Upper lobe of left lung (tissue), 6 donors: ENCODE measurements at regions not wholly inside any gene's neighbourhood (a gene's known extent, or its start where the extent isn't known, plus 50 kb on each side); places are given as distances from the start of the nearest gene placed in this dataset.
"Not testable (repeated sequence)": the region's sequence is repeated elsewhere in the genome, so short reads cannot be mapped to it uniquely, and the experiment has no call there.

Experiments
- ATAC-seq, 2 donors: fragments of 200-7000 bp; cut with Tn5 transposase; one replicate each; pipeline ENCODE4 v1.9.1; 2022; ENCODE audit warnings: mild to moderate bottlenecking in 2 of 2, moderate library complexity in 2 of 2; ENCODE audit not compliant: low FRiP score in 2 of 2
- DNase-seq, 2 donors: peaks; one replicate each; pipeline ENCODE4 v3.0.0-alpha.2; 2019 to 2020
- H3K27ac ChIP-seq, 4 donors: fragments of 200-600 bp; sonication (generic); one replicate each; pipeline ENCODE4 v1.5.1; 2016 to 2019
- H3K27me3 ChIP-seq, 4 donors: fragments of 200-600 bp; sonication (generic); one replicate each; pipeline ENCODE4 v1.5.1; 2017 to 2019
- H3K36me3 ChIP-seq, 4 donors: fragments of 200-600 bp; sonication (generic); one replicate each; pipeline ENCODE4 v1.5.1; 2016 to 2019
- H3K4me1 ChIP-seq, 4 donors: fragments of 200-600 bp; sonication (generic); one replicate each; pipeline ENCODE4 v1.5.1; 2018 to 2019
- H3K4me3 ChIP-seq, 4 donors: fragments of 200-600 bp; sonication (generic); one replicate each; pipeline ENCODE4 v1.5.1; 2017 to 2019; ENCODE audit warnings: mild to moderate bottlenecking in 2 of 4, moderate library complexity in 1 of 4
- H3K9me3 ChIP-seq, 4 donors: fragments of 200-600 bp; sonication (generic); one replicate each; pipeline ENCODE4 v1.5.1; 2018 to 2019
- CTCF ChIP-seq, 6 experiments: fragments of 450-650 bp in 4 of 6; fragments of 200-600 bp in 2 of 6; sonication (generic) in 2 of 6; IDR thresholded peaks; one replicate each; pipeline ENCODE4 v1.5.1; 2016 to 2019; ENCODE audit warnings: antibody characterized with exemption in 6 of 6
- EP300 ChIP-seq, 4 donors: sonication (generic); formaldehyde crosslinking; IDR thresholded peaks; one replicate each; pipeline ENCODE4 v1.5.1; 2017; ENCODE audit warnings: antibody characterized with exemption in 4 of 4, control low read depth in 2 of 4
- POLR2A ChIP-seq, 4 donors: fragments of 450-650 bp; IDR thresholded peaks; one replicate each; pipeline ENCODE4 v1.5.1; 2016 to 2017; ENCODE audit warnings: antibody characterized with exemption in 4 of 4, mild to moderate bottlenecking in 2 of 4
- POLR2AphosphoS5 ChIP-seq, 2 donors: sonication (generic); formaldehyde crosslinking; IDR thresholded peaks; one replicate each; pipeline ENCODE4 v1.5.1; 2017; ENCODE audit warnings: antibody characterized with exemption in 2 of 2
- WGBS, 2 donors: methylation state at CpG; one replicate each; pipeline ENCODE4 v1.1.5; 2017 to 2018; 5-methylcytosine and 5-hydroxymethylcytosine counted together
- donor health status: DM: no; HTN: no; CAD: no; lungs with moderate emphysema.
- donor health status: DM: no; HTN: yes; CAD: no; lungs with severe emphysema.

- H3K9me3 ChIP-seq = no peaks in the 10 kb centered on the region
- WGBS, 2 donors = 85 to 97% methylated on average over 3 of the region's 3 CpGs
- no peaks in the 10 kb centered on the region for H3K36me3 ChIP-seq
- no peaks in the 10 kb centered on the region for H3K27me3 ChIP-seq
- ATAC-seq (no peak), DNase-seq (no peak)
- no peak for TF ChIP-seq CTCF (IDR thresholded peaks at IDR 0.05)
- no peak for TF ChIP-seq POLR2AphosphoS5 (IDR thresholded peaks at IDR 0.05)
- TF ChIP-seq POLR2A (IDR thresholded peaks at IDR 0.05) = no peak
- TF ChIP-seq EP300 (IDR thresholded peaks at IDR 0.05) = no peak
- H3K4me3 ChIP-seq = no peak overlapping the region
- H3K27ac ChIP-seq = no peak overlapping the region
- peaks cover 2 to 8% (median 6%) of the 10 kb centered on the region in 4 donors for H3K4me1 ChIP-seq
These were observed 146.9 kb upstream of the CITED2 start for GRCh38 chr6:139521338-139521737.

DNA sequence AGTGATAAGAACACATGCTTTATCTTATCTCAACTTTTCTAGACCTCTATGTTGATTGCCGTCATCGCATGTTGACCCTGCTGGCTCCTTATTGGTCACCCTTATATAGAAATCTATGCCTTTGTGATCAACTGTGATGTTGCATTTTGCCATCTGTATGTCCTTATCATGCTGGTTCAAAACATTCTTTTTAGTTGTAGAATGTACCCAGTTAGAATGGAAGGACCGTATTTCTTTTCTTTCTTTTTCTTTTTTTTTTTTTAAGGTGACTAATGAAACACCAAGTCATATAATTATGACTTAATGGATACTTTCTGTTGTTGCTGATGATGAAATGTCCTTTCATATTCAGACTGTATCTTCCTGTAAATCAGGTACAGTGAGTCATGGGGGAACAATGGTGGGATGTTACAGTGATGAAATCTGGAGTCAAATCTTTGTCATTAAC lies 145.9 kb upstream of the CITED2 start:
- WGBS, 2 donors = 82 to 93% methylated on average over 3 of the region's 3 CpGs
- ATAC-seq (no peak), DNase-seq (no peak)
- Histone ChIP-seq H3K36me3 (no peaks in the 10 kb centered on the region), H3K9me3 (no peaks in the 10 kb centered on the region), H3K27ac (no peak overlapping the region), H3K27me3 (no peaks in the 10 kb centered on the region), H3K4me3 (no peak overlapping the region), H3K4me1 (peaks cover 2 to 8% (median 6%) of the 10 kb centered on the region in 4 donors)
- TF ChIP-seq CTCF (IDR thresholded peaks at IDR 0.05) (no peak), POLR2AphosphoS5 (IDR thresholded peaks at IDR 0.05) (no peak), EP300 (IDR thresholded peaks at IDR 0.05) (no peak), POLR2A (IDR thresholded peaks at IDR 0.05) (no peak)

- no peaks in the 10 kb centered on the region for H3K36me3 ChIP-seq
- no peaks in the 10 kb centered on the region for H3K9me3 ChIP-seq
- DNase-seq (no peak), ATAC-seq (no peak)
- 74 to 83% methylated on average over 5 of the region's 5 CpGs for WGBS, 2 donors
- peaks cover 2 to 8% (median 6%) of the 10 kb centered on the region in 4 donors for H3K4me1 ChIP-seq
- no peaks in the 10 kb centered on the region for H3K27me3 ChIP-seq
- H3K4me3 ChIP-seq = no peak overlapping the region
- TF ChIP-seq CTCF (IDR thresholded peaks at IDR 0.05) = no peak
- no peak for TF ChIP-seq POLR2AphosphoS5 (IDR thresholded peaks at IDR 0.05)
- no peak for TF ChIP-seq EP300 (IDR thresholded peaks at IDR 0.05)
- no peak for TF ChIP-seq POLR2A (IDR thresholded peaks at IDR 0.05)
- H3K27ac ChIP-seq = peak overlapping the region in 1 of 4 donors; percentile 32
These were observed 145.2 kb upstream of the CITED2 start for GRCh38 chr6:139519571-139520031.

GRCh38 chr6:139519097-139519496 lies 144.6 kb upstream of the CITED2 start:
- no peaks in the 10 kb centered on the region for H3K36me3 ChIP-seq
- WGBS, 2 donors = 85 to 89% methylated on average over 5 of the region's 5 CpGs
- no peaks in the 10 kb centered on the region for H3K27me3 ChIP-seq
- H3K4me1 ChIP-seq = peaks cover 2 to 8% (median 6%) of the 10 kb centered on the region in 4 donors
- no peak for DNase-seq
- H3K4me3 ChIP-seq = no peak overlapping the region
- ATAC-seq = no peak
- TF ChIP-seq POLR2AphosphoS5 (IDR thresholded peaks at IDR 0.05) = no peak
- TF ChIP-seq POLR2A (IDR thresholded peaks at IDR 0.05) = no peak
- TF ChIP-seq CTCF (IDR thresholded peaks at IDR 0.05) = no peak
- no peak for TF ChIP-seq EP300 (IDR thresholded peaks at IDR 0.05)
- no peaks in the 10 kb centered on the region for H3K9me3 ChIP-seq
- peak overlapping the region in 1 of 4 donors; percentile 32 for H3K27ac ChIP-seq

GRCh38 chr6:139518556-139519091 lies 144.2 kb upstream of the CITED2 start:
- WGBS, 2 donors = 86% methylated on average over 12 of the region's 12 CpGs
- Histone ChIP-seq H3K27ac (no peak overlapping the region), H3K27me3 (no peaks in the 10 kb centered on the region), H3K9me3 (no peaks in the 10 kb centered on the region), H3K4me1 (peaks cover 2 to 8% (median 6%) of the 10 kb centered on the region in 4 donors), H3K4me3 (no peak overlapping the region), H3K36me3 (no peaks in the 10 kb centered on the region)
- ATAC-seq = no peak
- TF ChIP-seq EP300 (IDR thresholded peaks at IDR 0.05) = no peak
- TF ChIP-seq POLR2AphosphoS5 (IDR thresholded peaks at IDR 0.05) = no peak
- no peak for TF ChIP-seq POLR2A (IDR thresholded peaks at IDR 0.05)
- TF ChIP-seq CTCF (IDR thresholded peaks at IDR 0.05) = no peak
- DNase-seq = no peak

GRCh38 chr6:139517998-139518555 lies 143.6 kb upstream of the CITED2 start:
- not testable (repeated sequence) for H3K9me3 ChIP-seq, H3K27me3 ChIP-seq, H3K4me1 ChIP-seq, H3K27ac ChIP-seq, DNase-seq, H3K4me3 ChIP-seq, H3K36me3 ChIP-seq, ATAC-seq
- WGBS, 2 donors = 78 to 85% methylated on average over 12 to 14 of the region's 14 CpGs
